GM19099 (cell line): ENCODE measurements at regions not wholly inside any gene's neighbourhood (a gene's known extent, or its start where the extent isn't known, plus 50 kb on each side); places are given as distances from the start of the nearest gene placed in this dataset.

Experiments
- POLR2A ChIP-seq: IDR thresholded peaks from 3 replicates; pipeline ENCODE4 v1.6.1; 2011; ENCODE audit warnings: low read depth; ENCODE audit not compliant: insufficient read length; ENCODE audit errors: extremely low read depth

- no peak for TF ChIP-seq POLR2A
Observed at GRCh38 chr7:112896026-112896601, 105.9 kb upstream of the TMEM168 start.

DNA sequence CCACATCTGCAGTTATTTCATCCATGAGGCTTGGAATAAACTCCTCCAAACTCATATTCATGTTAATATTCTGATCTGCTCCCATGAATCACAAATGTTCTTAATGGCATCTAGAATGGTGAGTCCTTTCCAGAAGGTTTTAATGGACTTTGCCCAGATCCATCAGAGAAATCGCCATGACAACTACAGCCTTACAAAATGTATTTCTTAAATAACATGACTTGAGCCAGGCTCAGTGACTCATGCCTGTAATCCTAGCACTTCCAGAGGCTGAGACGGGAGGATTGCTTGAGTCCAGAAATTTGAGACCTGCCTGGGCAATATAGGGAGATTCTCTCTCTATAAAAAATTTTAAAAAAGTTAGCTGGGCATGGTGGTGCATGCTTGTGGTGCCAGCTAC, 102.1 kb upstream of the TMEM168 start:
- TF ChIP-seq POLR2A: no peak

DNA sequence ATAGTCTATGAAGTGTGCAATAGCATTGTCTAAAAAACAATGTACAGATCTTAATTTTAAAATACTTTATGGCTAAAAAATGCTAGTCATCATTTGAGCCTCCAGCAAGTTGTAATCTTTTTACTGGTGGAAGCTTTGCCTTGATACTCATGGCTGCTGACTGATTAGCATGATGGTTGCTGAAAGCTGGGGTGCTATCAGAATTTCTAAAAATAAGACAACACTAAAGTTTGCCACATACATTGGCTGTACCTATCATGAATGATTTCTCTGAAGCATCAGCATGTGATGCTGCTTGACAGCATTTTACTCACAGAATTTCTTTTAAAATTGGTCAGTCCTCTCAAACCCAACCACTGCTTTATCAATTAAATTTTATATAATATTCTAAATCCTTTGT, 101.5 kb upstream of the TMEM168 start:
- TF ChIP-seq POLR2A: no peak

DNA sequence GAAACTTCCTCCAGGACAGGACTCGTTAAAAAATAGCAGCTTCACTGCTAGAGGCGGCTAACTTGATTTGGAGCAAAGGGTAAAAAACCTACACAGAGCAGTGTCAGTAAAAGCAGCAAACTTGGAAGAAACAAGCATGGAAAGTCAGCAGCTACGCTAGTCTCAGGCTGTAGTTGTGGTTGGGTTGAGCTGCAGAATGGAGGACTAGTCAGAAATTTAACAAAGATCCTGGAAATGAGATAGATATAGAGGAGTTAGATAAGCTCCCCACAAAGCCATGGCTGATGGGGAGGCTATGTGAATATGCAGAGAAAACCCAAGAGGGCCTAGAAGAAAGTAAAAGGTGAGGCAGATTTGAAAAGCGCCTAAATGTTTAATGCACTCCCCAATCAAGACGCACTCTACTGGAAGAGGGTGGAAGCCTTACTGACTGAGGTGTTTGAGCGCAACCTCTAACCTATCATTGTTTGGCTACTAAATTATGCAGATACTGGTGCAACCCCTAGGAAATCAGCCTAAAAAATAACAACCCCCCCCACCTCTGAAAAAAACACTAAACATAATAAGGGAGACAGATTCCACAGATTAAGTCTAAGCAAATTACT, 99.7 kb upstream of the TMEM168 start:
- no peak for TF ChIP-seq POLR2A

DNA sequence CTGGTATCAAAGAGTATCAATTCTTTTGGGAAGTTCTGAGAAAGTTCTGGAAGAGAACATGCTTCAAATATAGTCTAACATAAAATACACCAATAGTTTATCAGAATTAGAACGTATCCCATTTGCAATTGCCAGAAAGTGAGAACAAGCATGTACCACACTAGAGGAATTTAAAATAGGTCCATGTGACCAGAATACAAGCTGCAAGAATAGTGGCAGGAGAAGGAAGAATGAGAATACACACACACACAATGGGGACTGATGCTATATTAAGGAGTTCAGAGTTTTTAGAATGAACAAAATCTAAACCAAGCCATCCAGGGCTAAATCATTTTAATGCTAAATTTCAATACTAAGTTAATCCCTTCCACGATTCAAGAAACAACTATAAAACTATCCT, 99.1 kb upstream of the TMEM168 start:
- TF ChIP-seq POLR2A: no peak

- TF ChIP-seq POLR2A: no peak
Observed at GRCh38 chr7:112888781-112889180, 98.6 kb upstream of the TMEM168 start.

DNA sequence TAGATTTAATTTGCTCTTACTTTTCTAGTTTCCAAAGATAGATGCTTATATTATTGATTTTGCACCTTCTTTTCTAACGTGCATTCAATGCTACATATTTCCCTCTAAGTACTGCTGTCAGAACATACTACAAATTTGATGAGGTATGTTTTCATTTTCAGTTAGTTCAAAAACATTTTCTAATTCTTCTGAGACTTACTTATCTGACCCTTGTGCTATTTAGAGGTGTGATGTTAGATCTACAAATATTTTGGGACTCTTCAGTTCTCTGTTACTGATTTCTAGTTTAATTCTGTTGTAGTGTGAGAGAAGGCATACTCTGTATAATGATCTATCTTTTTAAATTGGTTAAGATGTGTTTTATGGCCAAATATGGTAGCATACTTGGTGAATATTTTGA, 97.8 kb upstream of the TMEM168 start:
- no peak for TF ChIP-seq POLR2A

DNA sequence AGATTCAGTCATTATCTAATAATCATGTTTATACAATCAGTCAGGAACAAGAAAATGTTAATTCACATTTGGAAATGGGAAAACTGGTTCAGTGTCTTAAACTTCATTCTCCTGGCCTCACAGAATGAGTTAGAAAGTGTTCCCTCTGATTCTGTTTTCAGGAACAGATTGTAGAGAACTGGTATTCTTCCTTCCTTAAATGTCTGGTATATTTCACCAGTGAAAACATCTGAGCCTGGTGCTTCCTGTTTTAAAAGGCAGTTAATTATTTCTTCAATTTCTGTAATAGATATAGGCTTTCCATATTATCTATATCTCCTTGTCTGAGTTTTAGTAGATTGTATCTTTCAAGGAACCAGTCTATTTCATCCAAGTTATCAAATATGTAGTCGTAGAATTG, 97.1 kb upstream of the TMEM168 start:
- no peak for TF ChIP-seq POLR2A

DNA sequence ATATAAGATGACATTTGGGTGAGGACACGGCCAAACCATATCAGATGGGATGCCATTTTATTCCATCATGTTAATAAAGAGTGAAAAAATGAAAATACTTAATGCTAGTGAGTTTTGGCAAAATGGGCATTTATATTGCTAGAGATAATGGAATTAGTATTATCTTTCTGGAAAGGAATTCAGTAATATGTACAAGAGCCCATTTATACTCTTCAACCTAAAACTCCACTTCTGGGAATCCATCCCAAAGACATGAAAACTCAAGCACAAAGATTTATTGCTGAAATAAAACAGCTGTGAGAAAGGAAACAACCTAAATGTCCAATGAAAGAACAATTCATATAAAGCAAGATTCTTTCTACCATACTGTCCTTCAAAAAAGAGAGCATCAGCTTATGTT, 96.0 kb upstream of the TMEM168 start:
- no peak for TF ChIP-seq POLR2A

DNA sequence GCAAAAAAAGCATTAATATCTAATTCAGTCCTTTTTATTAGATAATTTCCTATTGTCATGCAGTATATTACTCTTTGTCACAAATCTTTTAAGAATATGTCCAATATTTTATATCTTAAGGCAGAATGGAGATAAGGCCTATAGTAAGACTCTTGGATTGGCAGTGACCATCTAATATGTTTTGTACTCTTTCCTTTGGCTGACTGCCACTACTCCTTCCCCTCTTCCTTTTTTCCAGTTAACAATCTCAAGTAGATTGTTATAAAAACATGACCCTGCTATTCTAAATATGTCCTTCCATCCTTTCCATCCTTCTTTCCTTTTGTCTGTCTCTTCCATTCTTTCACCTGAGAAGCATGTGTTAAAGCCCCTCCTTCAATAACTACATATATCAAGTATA, 92.8 kb upstream of the TMEM168 start:
- TF ChIP-seq POLR2A: no peak

GRCh38 chr7:112882511-112882910, 92.3 kb upstream of the TMEM168 start:
- TF ChIP-seq POLR2A: no peak

- TF ChIP-seq POLR2A: no peak
Observed at GRCh38 chr7:112882022-112882421, 91.8 kb upstream of the TMEM168 start.

- no peak for TF ChIP-seq POLR2A
Observed at GRCh38 chr7:112880818-112881418, 90.7 kb upstream of the TMEM168 start.

GRCh38 chr7:112877691-112878460, 87.7 kb upstream of the TMEM168 start:
- no peak for TF ChIP-seq POLR2A

DNA sequence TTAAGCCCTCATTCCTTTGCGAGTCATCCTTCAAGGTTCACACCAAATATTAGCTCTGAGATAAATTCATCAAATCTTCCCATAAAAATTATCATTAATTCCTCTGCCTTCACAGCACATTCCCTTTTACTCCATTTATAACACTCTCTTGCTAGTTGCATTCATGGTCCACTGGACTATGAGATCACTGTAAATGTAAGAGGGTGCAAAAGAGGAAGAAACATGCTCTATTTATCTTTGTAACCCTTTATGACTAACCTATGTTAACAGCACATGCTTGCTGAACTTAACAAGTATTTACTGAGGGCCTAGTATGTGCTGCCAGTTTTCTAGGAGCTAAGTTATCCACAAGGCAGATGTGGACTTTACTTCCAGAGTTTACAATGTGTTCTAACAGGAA, 86.7 kb upstream of the TMEM168 start:
- TF ChIP-seq POLR2A: no peak

- TF ChIP-seq POLR2A: no peak
Observed at GRCh38 chr7:112874909-112875308, 84.7 kb upstream of the TMEM168 start.

DNA sequence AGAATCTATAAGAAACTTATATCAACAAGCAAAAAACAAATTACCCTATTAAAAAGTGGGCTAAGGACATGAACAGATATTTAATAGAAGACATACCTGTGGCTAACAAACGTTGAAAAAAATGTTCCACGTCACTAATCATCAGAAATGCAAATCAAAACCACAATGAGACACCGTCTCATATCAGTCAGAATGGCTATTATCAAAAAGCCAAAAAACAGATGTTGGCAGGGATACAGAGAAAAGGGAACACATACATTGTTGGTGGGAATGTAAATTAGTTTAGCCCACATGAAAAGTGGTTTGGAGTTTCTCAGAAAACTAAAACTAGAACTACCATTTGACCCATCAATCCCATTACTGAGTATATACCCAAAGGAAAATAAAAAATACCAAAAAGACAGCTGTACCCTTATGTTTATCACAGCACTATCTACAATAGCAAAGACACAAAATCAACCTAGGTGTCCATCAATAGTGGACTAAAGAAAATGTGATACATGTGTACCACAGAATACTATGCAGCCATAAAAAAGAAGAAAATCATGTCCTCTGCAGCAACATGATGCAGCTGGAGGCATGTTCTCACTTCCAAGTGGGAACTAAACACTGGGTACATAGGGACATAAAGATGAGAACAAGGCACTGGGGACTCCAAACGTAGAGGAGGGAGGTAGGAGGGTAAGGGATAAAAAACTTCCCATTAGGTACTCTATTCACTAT, 83.8 kb upstream of the TMEM168 start:
- TF ChIP-seq POLR2A: no peak
